ENCODE measurements at regions not wholly inside any gene's neighbourhood (a gene's known extent, or its start where the extent isn't known, plus 50 kb on each side); places are given as distances from the start of the nearest gene placed in this dataset.

- Histone ChIP-seq H3K4me2 (ENCODE audit: insufficient read depth, insufficient read length, low read length) (no peak overlapping the region), H4K20me1 (ENCODE audit: control insufficient read depth, insufficient read depth, insufficient read length) (no peaks in the 10 kb centered on the region), H3K14ac (ENCODE audit: insufficient read depth, low read length) (no peak overlapping the region), H2BK15ac (ENCODE audit: low read depth, low read length) (no peak overlapping the region), H2BK12ac (ENCODE audit: insufficient read length, low read depth, low read length) (no peak overlapping the region), H2BK120ac (ENCODE audit: low read depth, low read length, poor library complexity, severe bottlenecking) (no peak overlapping the region), H3K23me2 (ENCODE audit: insufficient read length, low read depth, low read length, poor library complexity, severe bottlenecking) (no peaks in the 10 kb centered on the region), H3K4ac (ENCODE audit: low read depth, low read length) (no peak overlapping the region), H4K8ac (replicated peaks; ENCODE audit: insufficient read length, low read depth, low read length) (no peak overlapping the region), H3K27ac (ENCODE audit: insufficient read length, low read depth, low read length) (no peak overlapping the region), H3K79me2 (ENCODE audit: insufficient read depth, low read length) (no peaks in the 10 kb centered on the region), H3K9ac (ENCODE audit: extremely low read depth, insufficient read length, low read length) (no peak overlapping the region), H3K4me1 (ENCODE audit: insufficient read depth, low read length) (no peaks in the 10 kb centered on the region), H4K5ac (ENCODE audit: insufficient read length, low read depth, low read length) (no peak overlapping the region), H3K23ac (ENCODE audit: insufficient read length, low read depth, low read length) (no peak overlapping the region), H2AK5ac (ENCODE audit: insufficient read length, low read length) (no peak overlapping the region), H4K91ac (ENCODE audit: insufficient read length, low read depth, low read length) (no peak overlapping the region), H2AFZ (ENCODE audit: low read length) (no peak overlapping the region), H3K27me3 (ENCODE audit: insufficient read depth, low read length) (no peaks in the 10 kb centered on the region), H2BK5ac (ENCODE audit: insufficient read length, low read length) (no peak overlapping the region), H3K18ac (ENCODE audit: insufficient read length, low read depth, low read length) (no peak overlapping the region), H3K56ac (ENCODE audit: insufficient read length, low read depth, low read length) (no peak overlapping the region), H2BK20ac (ENCODE audit: low read depth, low read length, poor library complexity, severe bottlenecking) (no peak overlapping the region), H3K9me3 (ENCODE audit: control insufficient read depth, low read depth, low read length) (no peaks in the 10 kb centered on the region), H3K79me1 (ENCODE audit: insufficient read depth, low read depth, low read length, poor library complexity, severe bottlenecking) (no peaks in the 10 kb centered on the region), H3T11ph (ENCODE audit: low read length) (no peak overlapping the region)
- TF ChIP-seq, protein P1, sequence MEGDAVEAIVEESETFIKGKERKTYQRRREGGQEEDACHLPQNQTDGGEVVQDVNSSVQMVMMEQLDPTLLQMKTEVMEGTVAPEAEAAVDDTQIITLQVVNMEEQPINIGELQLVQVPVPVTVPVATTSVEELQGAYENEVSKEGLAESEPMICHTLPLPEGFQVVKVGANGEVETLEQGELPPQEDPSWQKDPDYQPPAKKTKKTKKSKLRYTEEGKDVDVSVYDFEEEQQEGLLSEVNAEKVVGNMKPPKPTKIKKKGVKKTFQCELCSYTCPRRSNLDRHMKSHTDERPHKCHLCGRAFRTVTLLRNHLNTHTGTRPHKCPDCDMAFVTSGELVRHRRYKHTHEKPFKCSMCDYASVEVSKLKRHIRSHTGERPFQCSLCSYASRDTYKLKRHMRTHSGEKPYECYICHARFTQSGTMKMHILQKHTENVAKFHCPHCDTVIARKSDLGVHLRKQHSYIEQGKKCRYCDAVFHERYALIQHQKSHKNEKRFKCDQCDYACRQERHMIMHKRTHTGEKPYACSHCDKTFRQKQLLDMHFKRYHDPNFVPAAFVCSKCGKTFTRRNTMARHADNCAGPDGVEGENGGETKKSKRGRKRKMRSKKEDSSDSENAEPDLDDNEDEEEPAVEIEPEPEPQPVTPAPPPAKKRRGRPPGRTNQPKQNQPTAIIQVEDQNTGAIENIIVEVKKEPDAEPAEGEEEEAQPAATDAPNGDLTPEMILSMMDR (conservative IDR thresholded peaks at IDR 0.05): no peak
- H3K27ac Mint-ChIP-seq: no peak overlapping the region
- H3K27me3 Mint-ChIP-seq (ENCODE audit: low read depth): no peaks in the 10 kb centered on the region; the same call in 1 of the 2 replicates
- H3K9me3 Mint-ChIP-seq: peaks cover 0 to 60% of the 10 kb centered on the region in 2 experiments; a peak in 3 of 5 replicates
- H3K36me3 Mint-ChIP-seq (ENCODE audit: insufficient read depth in 1 of 3, low read depth in 3 of 3): no peaks in the 10 kb centered on the region
- H3K4me1 Mint-ChIP-seq: peaks cover 0 to 4% of the 10 kb centered on the region in 2 experiments; a peak in 2 of 4 replicates
- DNase-seq: no peak
- no peak overlapping the region for H3K4me3 Mint-ChIP-seq
Observed at GRCh38 chr7:4523219-4523618, 158.9 kb upstream of the FOXK1 start.

All from H9 (cell line).